Liver (tissue), 3 donors: ENCODE measurements at regions not wholly inside any gene's neighbourhood (a gene's known extent, or its start where the extent isn't known, plus 50 kb on each side); places are given as distances from the start of the nearest gene placed in this dataset.

Experiments
- ATF3 ChIP-seq: IDR thresholded peaks from 2 replicates; pipeline ENCODE4 v1.6.1; 2016; ENCODE audit warnings: antibody characterized with exemption
- CTCF ChIP-seq: fragments of 150-350 bp; IDR thresholded peaks from 2 replicates; pipeline ENCODE4 v1.5.1; 2017; ENCODE audit warnings: improper control_type of control experiment, low read depth, low read length; ENCODE audit not compliant: missing input control
- GABPA ChIP-seq, 2 donors: IDR thresholded peaks in 1 of 2; conservative IDR thresholded peaks in 1 of 2; 2 replicates each; pipeline ENCODE4 v1.6.1; 2016; ENCODE audit warnings: antibody characterized with exemption in 2 of 2, mild to moderate bottlenecking in 1 of 2, moderate library complexity in 1 of 2
- MAX ChIP-seq: IDR thresholded peaks from 2 replicates; pipeline ENCODE4 v1.6.1; 2016; ENCODE audit warnings: antibody characterized with exemption
- NR2F2 ChIP-seq: IDR thresholded peaks from 2 replicates; pipeline ENCODE4 v1.6.1; 2016; ENCODE audit warnings: antibody characterized with exemption
- RAD21 ChIP-seq, 2 donors: IDR thresholded peaks; 2 replicates each; pipeline ENCODE4 v1.6.1; 2016; ENCODE audit warnings: antibody characterized with exemption in 2 of 2, mild to moderate bottlenecking in 2 of 2
- REST ChIP-seq: IDR thresholded peaks from 2 replicates; pipeline ENCODE4 v1.6.1; 2016; ENCODE audit warnings: antibody characterized with exemption, mild to moderate bottlenecking
- RXRA ChIP-seq, 2 donors: IDR thresholded peaks; 2 replicates each; pipeline ENCODE4 v1.6.1; 2017 to 2018; ENCODE audit warnings: antibody characterized with exemption in 2 of 2, mild to moderate bottlenecking in 1 of 2
- YY1 ChIP-seq: IDR thresholded peaks from 2 replicates; pipeline ENCODE4 v1.6.1; 2016; ENCODE audit warnings: antibody characterized with exemption, mild to moderate bottlenecking
- ZBTB33 ChIP-seq: IDR thresholded peaks from 2 replicates; pipeline ENCODE4 v1.6.1; 2016; ENCODE audit warnings: antibody characterized with exemption
- donor health status: healthy.
- donor health status: healthy.

- TF ChIP-seq ZBTB33 (no peak), CTCF (no peak), RAD21 (IDR thresholded peaks at IDR 0.05) (no peak), GABPA (IDR thresholded peaks at IDR 0.05 in 1 of 2, conservative IDR thresholded peaks at IDR 0.05 in 1 of 2) (no peak), RXRA (IDR thresholded peaks at IDR 0.05) (no peak), NR2F2 (no peak), MAX (no peak), ATF3 (no peak), REST (no peak), YY1 (no peak)
Measured at GRCh38 chr13:60873116-60873515, 476.1 kb downstream of the TDRD3 start.
